NCI-H524 (cell line): ENCODE measurements at regions not wholly inside any gene's neighbourhood (a gene's known extent, or its start where the extent isn't known, plus 50 kb on each side); places are given as distances from the start of the nearest gene placed in this dataset.
"Not testable (repeated sequence)": the region's sequence is repeated elsewhere in the genome, so short reads cannot be mapped to it uniquely, and the experiment has no call there.

ENCODE experiments used
- DNase-seq, 2 experiments: peaks; one replicate each; lab custom pipeline; 2025; lab: John Stamatoyannopoulos, UW

DNA sequence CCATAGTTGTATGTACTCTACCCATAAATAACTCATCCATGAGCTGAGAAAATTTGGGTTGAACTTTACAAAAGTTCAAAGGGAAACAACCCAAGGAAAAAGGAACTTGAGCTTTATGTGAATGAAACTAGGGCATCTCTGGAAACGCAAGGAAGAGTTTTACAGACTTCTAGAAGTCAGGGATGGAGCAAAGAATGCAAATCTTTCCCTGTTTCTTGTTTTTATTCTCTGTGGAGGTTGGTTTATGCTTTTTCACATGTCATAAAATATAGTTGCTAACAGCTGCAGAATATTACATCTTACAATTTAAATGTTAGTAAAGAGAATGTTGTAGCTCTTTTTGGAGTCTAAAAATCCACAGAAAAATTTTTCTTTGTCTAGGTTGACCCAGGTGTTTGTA, 754.1 kb downstream of the PCDH7 start:
- DNase-seq = no peak

DNA sequence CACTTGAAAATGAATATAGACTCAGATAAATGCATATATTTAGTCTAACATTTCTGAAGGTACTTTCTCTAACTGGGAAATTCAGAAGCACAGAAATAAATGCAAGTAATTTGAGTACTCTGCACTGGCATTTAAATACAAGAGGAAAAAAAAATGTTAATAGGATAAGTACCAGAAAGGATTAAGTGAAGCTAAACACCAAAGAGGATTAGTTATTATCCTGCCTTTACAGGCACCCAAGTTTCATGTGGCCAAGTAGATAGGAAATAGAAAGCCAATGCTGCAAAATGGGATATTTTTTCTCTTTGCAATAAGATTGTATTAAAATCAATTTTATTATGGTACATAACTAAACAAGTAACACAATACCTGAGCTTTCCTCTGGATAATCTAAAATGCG, 762.5 kb downstream of the PCDH7 start:
- peak in 1 of 2 experiments; percentile 77 for DNase-seq

DNA sequence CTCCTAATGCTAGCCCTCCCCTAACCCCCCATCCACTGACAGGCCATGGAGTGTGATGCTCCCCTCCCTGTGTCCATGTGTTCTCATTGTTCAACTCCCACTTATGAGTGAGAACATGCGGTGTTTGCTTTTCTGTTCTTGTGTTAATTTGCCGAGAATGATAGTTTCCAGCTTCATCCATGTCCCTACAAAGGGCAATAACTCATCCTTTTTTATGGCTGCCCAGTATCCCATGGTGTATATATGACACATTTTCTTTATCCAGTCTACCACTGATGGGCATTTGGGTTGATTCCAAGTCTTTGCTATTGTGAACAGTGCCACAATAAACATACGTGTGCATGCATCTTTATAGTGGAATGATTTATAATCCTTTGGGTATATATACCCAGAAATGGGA, 779.0 kb downstream of the PCDH7 start:
- DNase-seq = not testable (repeated sequence)

DNA sequence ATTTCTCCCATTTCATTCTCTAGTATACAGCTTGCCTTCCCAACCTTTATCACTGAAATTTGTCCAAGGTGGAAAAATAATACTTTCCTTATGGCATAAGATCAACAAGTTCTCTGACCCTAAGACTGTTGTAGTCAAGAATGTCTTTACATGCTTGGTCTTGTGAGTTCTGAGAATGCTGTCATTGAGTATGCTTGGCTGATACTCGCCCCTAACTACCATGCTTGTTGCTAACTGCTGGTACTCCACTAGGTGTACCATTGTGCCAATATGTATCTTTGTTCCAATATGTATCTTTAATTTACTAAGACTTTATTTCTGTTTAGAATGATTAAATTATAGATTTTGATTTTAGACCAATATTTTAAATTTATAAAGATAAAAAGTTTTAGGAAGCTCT, 796.4 kb downstream of the PCDH7 start:
- no peak for DNase-seq

DNA sequence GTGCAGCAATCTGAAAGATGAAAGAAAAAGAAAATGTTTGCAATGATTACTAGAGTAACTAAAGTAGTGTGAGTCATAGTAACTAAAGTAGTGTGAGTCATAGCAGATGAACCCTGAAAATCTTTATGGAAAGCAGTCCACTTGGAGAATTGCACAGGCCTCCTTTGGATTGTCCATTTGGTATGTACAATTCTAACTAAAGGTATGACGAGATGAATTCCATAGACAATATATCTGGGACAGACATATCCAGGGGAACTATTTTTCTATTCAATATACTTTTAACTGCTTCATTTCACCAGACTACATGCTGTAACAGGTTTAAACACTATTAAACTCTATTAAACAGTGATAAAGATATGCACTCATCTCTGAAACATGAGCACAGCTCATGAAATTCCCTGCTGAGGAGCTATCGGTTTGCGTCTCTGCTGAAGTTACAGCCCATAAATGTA, 798.7 kb downstream of the PCDH7 start:
- peak in 1 of 2 experiments; percentile 21 for DNase-seq

DNA sequence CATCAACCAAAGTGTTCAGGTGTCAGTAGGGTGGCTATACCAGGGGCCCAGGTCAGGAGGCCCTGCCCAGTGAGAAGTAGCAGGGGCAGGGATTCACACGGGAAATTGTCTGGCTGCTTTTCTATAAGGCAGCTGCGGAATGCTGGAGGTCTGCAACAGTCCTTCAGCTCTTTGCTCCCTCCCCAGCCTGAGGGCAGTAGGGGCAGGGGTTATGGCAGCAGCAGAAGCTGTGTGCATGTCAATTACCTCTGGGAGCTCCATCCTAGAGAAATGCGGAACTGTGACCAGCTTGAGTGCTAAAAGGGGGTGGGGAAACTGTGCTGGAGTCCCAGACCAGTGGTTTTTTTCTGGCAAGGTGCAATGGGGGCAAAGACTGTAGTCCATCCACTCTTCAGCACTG, 810.4 kb downstream of the PCDH7 start:
- no peak for DNase-seq

DNA sequence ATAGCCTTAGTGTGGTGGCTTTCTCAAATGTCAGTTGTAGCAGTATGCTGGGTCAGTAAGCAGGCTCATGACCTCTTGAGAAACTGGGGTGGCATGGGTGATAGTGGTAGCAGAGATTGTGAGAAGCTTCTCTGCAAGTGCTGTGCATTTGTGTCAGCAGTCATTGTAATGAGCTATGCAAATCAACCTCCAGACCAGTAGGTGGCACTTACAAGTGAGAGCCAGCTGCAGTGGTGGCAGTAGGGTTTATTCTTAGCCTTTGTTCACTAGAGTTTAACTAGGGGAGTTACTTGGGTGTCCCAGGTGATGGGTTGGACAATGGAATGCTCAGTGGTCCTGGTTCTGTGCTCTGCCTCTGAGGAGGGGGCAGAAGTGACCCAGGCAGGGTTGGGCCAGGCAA, 818.7 kb downstream of the PCDH7 start:
- DNase-seq = no peak

DNA sequence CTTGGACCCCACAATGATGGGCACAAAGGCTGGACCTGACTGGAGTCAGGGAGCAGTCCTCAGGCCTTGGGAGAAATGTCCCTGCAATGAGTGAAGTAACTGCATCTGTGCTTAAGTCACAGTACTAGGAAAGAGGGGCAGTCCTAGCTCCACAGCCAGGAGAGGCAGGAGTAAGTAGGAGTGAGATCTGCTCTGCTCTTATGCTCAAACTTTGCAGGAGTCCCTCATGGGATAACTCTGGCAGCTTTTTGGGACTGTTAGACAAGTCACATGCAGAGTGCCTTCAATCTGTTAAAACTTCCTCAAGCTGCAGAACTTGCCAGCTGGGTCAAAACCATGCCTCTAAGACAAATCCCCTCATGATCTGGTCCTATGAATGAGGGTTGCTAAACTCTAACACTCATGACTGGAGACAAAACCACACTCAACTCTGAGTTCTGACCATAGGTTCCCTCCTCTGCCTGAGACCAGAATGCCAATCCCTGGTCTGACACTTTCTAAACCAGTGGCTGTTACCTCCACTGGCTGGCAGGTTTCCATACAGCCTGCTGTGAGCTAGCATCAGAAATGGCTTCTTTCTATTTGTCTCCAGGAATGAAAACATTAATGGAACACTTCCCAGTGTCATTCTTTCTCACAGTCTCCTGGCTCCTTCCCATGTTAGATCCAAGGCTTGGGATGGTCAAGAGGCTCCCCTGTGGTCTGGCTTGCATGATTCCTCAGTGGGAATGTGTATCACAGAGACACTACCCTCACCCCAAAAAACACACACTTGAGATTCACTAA, 819.3 kb downstream of the PCDH7 start:
- no peak for DNase-seq

DNA sequence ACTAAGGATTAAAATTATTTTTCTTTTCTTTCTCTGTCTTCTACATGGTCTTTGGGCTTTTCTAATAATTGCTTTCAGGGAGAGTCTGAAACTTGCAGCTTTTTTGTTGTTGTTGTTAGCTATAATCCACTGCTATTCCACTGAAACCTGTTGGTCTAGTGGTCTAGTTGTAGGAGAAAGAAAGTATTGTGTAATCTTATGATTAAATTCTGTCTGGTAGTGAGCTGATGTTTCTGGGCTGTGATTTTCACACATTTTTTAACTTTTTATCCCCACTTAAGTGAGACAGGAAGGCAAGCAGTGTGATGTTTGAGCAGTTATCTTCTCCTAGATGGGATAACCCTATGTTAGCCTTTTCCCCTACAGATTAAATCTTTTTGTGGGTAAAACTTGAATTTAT, 825.2 kb downstream of the PCDH7 start:
- DNase-seq = no peak

DNA sequence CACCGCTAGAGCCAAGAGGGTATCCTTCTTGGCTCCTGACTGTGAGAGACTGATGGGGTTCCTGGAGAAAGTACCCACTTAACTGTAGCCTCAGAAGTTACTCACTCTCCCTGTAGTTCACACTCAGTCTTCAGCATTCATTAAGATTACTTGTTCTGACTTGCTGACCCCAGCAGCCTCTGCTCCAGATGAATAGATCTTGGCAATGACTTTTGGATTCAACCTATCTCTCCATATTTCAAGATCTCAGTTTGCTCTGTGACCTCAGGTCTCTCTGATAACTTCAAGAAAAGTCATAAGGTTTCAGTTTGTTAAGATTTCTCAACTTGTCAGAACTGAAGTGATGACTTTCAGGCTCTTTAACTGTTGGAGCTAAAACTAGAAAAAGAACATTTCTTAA, 825.6 kb downstream of the PCDH7 start:
- no peak for DNase-seq

DNA sequence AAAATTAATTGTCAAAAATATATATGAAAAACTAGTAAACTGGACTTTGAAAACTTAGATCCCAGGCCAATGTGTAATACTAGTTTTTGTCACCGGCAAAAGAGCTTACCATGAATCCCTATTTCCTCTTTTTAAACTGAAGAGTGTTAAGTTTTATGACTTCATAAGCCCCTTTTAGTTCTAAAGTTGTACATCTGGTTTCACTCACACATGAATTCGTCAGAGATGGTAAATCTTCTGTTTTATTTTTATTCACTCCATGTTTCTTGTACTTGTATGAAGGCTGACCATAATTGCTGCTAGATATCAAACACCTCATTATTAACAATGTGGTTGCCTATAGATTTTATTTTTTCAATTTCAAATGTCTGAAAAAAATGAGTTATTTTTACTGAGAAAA, 827.9 kb downstream of the PCDH7 start:
- DNase-seq = no peak

DNA sequence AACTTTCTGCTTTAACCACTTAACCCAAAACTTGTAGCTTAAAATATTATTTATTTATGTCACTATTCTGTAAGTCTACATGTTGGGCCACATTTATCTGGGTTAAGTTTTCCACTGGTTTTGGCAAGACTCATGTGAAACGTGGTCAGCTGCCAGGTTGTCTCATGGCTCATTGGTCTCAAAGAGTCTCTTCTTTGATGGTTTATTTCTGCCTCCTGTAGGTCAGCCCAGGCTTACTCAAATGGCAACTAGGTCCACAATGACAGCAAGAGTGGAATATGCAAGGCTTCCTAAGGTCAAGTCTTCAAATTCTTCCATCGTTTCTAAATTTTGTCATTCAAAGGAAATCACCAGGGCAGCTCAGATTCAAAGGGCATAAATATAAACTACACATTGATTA, 828.7 kb downstream of the PCDH7 start:
- no peak for DNase-seq

DNA sequence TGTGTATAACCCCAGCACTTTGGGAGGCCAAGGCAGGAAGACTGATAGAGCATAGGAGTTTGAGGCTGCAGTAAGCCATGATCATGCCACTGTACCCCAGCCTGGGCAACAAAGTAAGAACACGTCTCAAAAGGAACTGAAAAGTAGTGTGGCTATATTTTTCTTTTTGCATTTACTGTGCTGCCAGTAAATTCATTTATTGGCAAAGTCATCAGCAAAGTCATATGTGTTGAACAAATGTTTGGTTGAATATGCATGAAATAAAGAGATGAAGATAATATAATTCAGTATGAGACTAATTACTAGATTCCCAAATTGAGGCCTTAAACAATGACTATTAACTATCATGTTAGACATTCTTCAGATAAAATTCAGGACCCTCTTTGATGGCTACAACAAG, 829.1 kb downstream of the PCDH7 start:
- DNase-seq = no peak

DNA sequence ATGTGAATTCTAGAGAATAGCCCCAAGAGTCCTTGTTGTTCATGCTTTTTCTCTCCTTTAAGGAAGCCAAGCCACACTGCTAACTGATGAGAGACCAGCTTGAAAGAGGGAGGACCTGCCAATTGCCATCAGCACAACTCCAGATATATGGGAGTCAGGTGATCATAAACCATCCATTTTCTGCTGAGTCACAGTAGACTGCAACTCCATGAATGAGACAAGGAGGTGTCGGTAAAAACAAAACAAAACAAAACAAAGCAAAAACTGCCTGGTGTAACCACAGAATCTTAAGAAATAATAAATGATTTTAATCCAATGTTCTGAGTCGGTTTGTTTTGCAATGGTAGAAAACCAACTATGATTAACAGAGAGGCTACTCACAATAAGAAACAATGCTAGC, 837.3 kb downstream of the PCDH7 start:
- no peak for DNase-seq

DNA sequence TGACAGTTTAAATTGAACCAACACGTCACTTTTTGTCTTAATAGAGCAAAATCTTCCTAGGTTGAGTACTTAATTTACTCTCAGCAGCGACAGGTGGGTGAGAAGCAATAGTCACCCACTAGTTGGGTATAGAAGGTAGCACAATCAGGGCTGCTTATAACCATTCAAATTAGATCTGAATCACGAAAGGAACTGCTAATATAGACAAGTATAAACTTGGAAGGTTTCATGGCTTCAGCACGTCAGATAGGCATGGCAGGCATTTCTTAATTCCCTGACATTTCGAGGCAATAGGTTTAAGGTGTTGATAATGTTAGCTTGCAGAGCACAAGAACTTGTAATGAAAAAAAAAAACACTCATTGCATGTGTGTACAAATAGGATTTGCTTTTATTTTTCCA, 853.4 kb downstream of the PCDH7 start:
- no peak for DNase-seq

DNA sequence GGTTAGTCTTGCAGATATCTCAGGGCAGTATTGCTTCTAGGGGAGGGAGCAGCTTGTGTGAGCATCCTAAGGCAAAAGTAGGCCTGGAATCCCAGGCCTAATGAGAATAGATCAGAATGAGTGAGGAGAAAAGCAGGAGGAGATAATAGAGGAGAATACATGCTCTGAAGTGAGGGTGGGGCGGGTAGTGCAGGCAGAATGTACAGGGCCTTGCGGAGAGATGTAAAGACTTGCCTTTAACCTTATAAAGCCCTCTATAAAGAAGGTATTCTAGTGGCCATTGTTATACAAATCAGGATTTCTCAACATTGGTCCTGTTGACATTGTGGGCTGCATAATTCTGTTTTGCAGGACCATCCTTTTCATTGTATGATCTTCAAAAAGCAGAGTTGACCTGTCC, 855.3 kb downstream of the PCDH7 start:
- DNase-seq = no peak

DNA sequence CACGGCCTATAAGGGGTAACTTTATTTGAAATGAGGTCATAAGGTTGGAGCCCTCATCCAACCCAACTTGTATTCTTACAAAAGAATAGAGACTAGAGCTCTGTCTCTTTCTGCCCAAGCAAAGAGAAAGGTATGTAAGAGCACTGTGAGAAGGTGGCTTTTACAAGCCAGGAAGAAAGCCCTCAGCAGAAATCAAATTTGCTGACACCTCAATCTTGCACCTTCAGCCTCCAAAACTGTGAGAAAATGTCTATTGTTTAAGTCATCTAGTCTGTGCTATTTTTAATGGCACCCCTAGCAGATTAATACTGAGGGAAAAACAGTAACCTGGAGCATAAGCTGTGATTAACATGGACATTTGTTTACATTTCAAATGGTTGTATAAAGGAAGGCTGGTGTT, 860.7 kb downstream of the PCDH7 start:
- no peak for DNase-seq

DNA sequence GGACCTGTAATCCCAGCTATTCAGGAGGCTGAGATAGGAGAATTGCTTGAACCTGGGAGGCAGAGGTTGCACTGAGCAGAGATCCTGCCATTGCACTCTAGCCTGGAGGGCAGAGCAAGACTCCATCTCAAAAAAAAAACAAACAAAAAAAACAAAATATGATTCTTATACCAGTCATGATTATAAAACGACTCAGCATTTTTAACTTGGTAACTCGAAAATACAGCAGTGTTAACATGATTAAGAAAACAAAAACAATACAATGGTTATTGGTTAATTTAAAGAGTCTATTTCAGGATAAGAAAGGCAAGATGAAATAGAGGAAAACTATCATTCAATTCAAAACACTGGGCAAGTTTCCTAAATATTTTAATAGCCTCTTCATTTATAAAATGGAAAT, 865.3 kb downstream of the PCDH7 start:
- DNase-seq = no peak

DNA sequence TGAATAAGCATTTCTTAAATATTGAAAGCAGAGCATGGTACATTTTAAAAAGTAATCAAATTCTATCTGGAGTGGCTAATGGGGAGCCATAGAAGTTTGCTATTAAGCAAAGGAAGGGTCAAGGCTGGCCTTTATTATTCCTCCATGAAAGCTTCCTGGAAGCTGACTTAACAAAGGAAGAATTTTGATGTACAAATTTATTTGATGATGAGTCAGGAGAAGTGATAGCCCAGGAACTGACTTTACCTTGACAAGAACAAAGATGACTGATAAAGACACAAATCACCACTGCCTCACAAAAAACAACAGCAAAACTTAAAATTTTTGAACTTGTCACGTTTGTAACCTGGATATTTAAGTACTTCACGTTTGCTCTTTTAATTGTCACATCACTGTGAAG, 872.1 kb downstream of the PCDH7 start:
- no peak for DNase-seq

DNA sequence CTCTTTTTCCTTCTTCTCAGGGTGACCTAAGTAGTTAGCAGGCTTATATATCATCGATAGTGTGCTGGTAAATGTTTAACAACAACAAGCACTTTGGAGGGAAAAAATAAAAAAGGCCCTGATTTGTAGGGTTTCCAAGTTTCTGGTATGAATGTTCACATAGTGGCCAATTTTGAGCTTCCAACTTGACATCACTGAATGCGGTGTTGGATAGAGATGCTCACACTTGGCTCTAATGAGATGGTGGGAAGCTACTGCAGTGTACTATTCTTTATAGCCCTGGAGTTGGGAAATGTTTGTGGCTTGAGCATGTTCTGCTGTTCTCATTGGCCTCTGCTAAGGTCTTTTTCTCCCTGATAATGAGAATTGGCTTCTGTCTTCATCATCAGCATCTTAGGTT, 875.3 kb downstream of the PCDH7 start:
- no peak for DNase-seq

DNA sequence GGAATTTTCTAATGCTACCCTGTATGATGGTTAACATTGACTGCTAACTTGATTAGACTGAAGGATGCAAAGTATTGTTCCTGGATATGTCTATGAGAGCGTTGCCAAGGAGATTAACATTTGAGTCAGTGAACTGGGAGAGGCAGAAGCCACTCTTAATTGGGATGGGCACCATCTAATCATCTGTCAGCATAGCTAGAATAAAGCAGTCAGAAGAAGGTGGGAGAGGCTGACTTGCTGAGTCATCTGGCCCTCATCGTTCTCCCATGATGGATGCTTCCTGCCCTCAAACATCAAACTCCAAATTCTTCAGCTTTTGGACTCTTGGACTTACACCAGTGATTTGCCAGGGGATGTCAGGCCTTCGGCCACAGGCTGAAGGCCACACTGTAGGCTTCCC, 878.5 kb downstream of the PCDH7 start:
- no peak for DNase-seq

DNA sequence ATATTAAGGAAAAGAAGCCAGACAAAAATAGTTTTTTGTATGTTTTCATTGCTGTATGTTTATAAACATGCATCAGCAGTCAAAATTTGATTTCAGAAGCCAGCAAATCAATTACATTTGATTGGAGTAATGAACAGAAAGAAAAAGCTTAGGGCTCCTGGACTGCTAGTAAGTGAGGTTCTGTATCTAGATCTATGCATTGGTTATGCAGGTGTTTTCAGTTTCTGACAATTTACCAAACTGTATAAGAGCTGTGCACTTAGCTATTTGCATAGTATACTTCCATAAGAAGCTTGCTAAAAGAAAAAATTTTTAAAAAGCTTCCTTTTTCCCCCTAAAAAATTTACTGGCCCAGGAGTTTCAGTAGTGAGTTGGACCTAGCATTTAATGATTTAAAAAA, 881.6 kb downstream of the PCDH7 start:
- no peak for DNase-seq

DNA sequence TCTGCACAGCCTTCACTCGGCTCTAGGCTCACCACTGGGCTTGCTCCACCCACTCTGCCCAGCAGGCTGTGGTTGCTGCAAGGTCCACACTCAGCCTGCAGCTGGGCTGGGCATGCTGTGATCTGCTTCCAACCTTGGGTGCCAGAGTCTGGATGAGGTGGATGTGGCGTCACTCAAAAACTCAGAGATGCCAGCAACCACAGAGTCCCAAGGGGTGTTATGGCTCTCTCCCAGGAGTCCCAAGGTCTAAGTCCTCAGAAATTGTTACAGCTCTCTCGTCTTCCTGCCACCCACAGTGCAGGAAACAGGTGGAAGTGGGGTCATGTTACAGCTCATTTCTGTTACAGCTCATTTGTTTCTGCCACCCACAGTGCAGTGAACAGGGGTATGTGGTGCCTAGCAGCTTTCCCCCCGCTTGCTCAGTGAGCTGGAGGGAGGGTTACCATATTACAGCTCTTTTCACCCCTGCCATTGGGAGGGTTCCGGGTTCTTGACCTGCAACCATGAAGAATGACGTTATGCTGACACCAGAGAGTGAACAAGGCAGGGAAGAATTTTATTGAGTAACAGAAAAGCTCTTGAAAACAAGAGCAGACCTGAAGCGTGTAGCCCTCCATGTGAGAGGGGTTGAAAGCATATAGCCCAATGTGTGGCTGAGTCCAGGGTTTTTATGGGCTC, 893.9 kb downstream of the PCDH7 start:
- DNase-seq = peak; percentile 49 to 73

DNA sequence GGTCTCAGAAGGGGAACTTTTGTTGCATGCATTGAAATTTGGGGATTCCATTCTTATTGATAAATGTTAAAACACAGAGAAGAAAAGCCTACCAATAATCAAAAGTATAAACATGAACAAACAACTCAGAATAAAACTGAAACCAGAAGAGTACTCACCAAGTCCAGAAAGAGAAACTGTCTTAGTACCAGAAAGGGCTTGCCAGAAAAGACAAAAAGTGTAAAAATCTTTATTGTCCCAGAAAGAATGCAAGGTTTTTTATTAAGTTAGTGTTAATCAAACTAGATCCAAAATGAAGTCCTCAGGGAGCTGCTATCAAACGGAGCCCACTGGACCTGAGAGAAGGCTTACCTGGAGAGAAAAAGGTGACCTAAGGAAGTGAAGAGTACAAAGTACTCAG, 897.5 kb downstream of the PCDH7 start:
- no peak for DNase-seq
